ENCODE measurements at regions not wholly inside any gene's neighbourhood (a gene's known extent, or its start where the extent isn't known, plus 50 kb on each side); places are given as distances from the start of the nearest gene placed in this dataset.

GRCh38 chr1:81314513-81315233 is 486.1 kb upstream of the ADGRL2 start:
- Histone ChIP-seq H3K27ac (ENCODE audit: low read depth in 1 of 2, low read length in 2 of 2) (peak overlapping the region in 1 of 2 donors; percentile 30), H3K36me3 (ENCODE audit: control insufficient read depth in 4 of 4, insufficient read depth in 3 of 4, low read depth in 1 of 4, low read length in 3 of 4) (no peaks in the 10 kb centered on the region), H3K4me1 (ENCODE audit: control insufficient read depth in 4 of 4, insufficient read depth in 4 of 4, low read length in 3 of 4) (no peaks in the 10 kb centered on the region), H3K9ac (ENCODE audit: low read depth in 1 of 2, low read length in 2 of 2) (no peak overlapping the region), H3K4me3 (ENCODE audit: low read depth in 1 of 3, low read length in 3 of 3) (no peak overlapping the region), H3K27me3 (ENCODE audit: control insufficient read depth in 4 of 4, insufficient read depth in 4 of 4, low read length in 3 of 4) (peaks cover 0 to 2% (median 0%) of the 10 kb centered on the region in 4 donors), H3K9me3 (ENCODE audit: control insufficient read depth in 4 of 4, low read length in 3 of 4) (no peaks in the 10 kb centered on the region)
- WGBS, result 69% methylated on average over 2 of the region's 2 CpGs
- DNase-seq (ENCODE audit: low spot score), result no peak
- TF ChIP-seq NR2F2 (IDR thresholded peaks at IDR 0.05), result peak; percentile 70
- TF ChIP-seq SP1 (IDR thresholded peaks at IDR 0.05), result peak; percentile 25
- TF ChIP-seq EGR1 (IDR thresholded peaks at IDR 0.05; ENCODE audit: low read depth in 2 of 2), result no peak
- no peak for TF ChIP-seq GABPA (IDR thresholded peaks at IDR 0.05 in 1 of 2, conservative IDR thresholded peaks at IDR 0.05 in 1 of 2)
- TF ChIP-seq ATF3 (IDR thresholded peaks at IDR 0.05), result no peak
- no peak for TF ChIP-seq CTCF (IDR thresholded peaks at IDR 0.05; ENCODE audit: low read depth, low read length, missing input control)
- TF ChIP-seq YY1 (IDR thresholded peaks at IDR 0.05), result no peak

- no peak for DNase-seq (ENCODE audit: low spot score)
- no peaks in the 10 kb centered on the region for H3K4me1 ChIP-seq (ENCODE audit: control insufficient read depth in 4 of 4, insufficient read depth in 4 of 4, low read length in 3 of 4)
- H3K4me3 ChIP-seq (ENCODE audit: low read depth in 1 of 3, low read length in 3 of 3), result no peak overlapping the region
- TF ChIP-seq TAF1 (conservative IDR thresholded peaks at IDR 0.05) (no peak), SP1 (IDR thresholded peaks at IDR 0.05) (no peak), JUND (IDR thresholded peaks at IDR 0.05) (no peak), HNF4A (conservative IDR thresholded peaks at IDR 0.05) (no peak), CTCF (IDR thresholded peaks at IDR 0.05; ENCODE audit: low read depth, low read length, missing input control) (no peak), RAD21 (IDR thresholded peaks at IDR 0.05) (no peak), EGR1 (IDR thresholded peaks at IDR 0.05; ENCODE audit: low read depth in 2 of 2) (no peak), GABPA (IDR thresholded peaks at IDR 0.05 in 1 of 2, conservative IDR thresholded peaks at IDR 0.05 in 1 of 2) (no peak), ATF3 (IDR thresholded peaks at IDR 0.05) (no peak), RXRA (IDR thresholded peaks at IDR 0.05) (no peak), ZBTB33 (IDR thresholded peaks at IDR 0.05) (no peak), YY1 (IDR thresholded peaks at IDR 0.05) (no peak)
- H3K9ac ChIP-seq (ENCODE audit: low read depth in 1 of 2, low read length in 2 of 2), result no peak overlapping the region
- H3K36me3 ChIP-seq (ENCODE audit: control insufficient read depth in 4 of 4, insufficient read depth in 3 of 4, low read depth in 1 of 4, low read length in 3 of 4), result no peaks in the 10 kb centered on the region
- 68% methylated on average over 4 of the region's 4 CpGs for WGBS
- no peaks in the 10 kb centered on the region for H3K9me3 ChIP-seq (ENCODE audit: control insufficient read depth in 4 of 4, low read length in 3 of 4)
- no peaks in the 10 kb centered on the region for H3K27me3 ChIP-seq (ENCODE audit: control insufficient read depth in 4 of 4, insufficient read depth in 4 of 4, low read length in 3 of 4)
- no peak overlapping the region for H3K27ac ChIP-seq (ENCODE audit: low read depth in 1 of 2, low read length in 2 of 2)
Observed at GRCh38 chr1:81313289-81313688, 487.4 kb upstream of the ADGRL2 start.

Measured in liver (tissue), 8 donors.